ENCODE measurements at regions not wholly inside any gene's neighbourhood (a gene's known extent, or its start where the extent isn't known, plus 50 kb on each side); places are given as distances from the start of the nearest gene placed in this dataset.

DNA sequence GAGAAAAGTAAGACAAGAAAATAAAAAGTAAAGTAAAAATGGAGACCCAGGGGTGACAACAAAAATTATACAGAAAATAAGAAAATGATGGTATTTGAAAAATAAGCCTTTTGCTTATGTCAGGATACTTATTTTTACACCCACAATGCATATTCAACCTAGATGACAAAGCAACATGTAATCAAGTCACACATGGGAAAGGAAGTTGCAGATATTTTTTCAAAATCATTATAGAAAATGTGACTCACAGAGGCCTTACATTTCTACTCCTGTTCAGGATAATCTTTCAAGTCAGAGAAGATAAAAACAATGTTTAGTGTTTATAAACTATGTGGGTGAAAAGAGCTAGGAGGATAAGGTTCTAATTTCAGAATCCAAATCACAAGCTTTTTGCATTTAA is 275.3 kb upstream of the UBE2E3 start:
- TF ChIP-seq, protein P1, sequence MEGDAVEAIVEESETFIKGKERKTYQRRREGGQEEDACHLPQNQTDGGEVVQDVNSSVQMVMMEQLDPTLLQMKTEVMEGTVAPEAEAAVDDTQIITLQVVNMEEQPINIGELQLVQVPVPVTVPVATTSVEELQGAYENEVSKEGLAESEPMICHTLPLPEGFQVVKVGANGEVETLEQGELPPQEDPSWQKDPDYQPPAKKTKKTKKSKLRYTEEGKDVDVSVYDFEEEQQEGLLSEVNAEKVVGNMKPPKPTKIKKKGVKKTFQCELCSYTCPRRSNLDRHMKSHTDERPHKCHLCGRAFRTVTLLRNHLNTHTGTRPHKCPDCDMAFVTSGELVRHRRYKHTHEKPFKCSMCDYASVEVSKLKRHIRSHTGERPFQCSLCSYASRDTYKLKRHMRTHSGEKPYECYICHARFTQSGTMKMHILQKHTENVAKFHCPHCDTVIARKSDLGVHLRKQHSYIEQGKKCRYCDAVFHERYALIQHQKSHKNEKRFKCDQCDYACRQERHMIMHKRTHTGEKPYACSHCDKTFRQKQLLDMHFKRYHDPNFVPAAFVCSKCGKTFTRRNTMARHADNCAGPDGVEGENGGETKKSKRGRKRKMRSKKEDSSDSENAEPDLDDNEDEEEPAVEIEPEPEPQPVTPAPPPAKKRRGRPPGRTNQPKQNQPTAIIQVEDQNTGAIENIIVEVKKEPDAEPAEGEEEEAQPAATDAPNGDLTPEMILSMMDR (IDR thresholded peaks at IDR 0.05): no peak
- TF ChIP-seq POLR2A (IDR thresholded peaks at IDR 0.05): no peak
